RCC 7860 (cell line): ENCODE measurements at regions not wholly inside any gene's neighbourhood (a gene's known extent, or its start where the extent isn't known, plus 50 kb on each side); places are given as distances from the start of the nearest gene placed in this dataset.
"Not testable (repeated sequence)": the region's sequence is repeated elsewhere in the genome, so short reads cannot be mapped to it uniquely, and the experiment has no call there.

Experiments
- DNase-seq: peaks from one replicate; pipeline ENCODE4 v3.0.0-alpha.2; 2015; ENCODE audit warnings: low spot score
- FAIRE-seq: peaks from 2 replicates; lab custom pipeline; 2012; peaks lifted over from hg19 to GRCh38; lab: Jason Lieb, UNC

DNA sequence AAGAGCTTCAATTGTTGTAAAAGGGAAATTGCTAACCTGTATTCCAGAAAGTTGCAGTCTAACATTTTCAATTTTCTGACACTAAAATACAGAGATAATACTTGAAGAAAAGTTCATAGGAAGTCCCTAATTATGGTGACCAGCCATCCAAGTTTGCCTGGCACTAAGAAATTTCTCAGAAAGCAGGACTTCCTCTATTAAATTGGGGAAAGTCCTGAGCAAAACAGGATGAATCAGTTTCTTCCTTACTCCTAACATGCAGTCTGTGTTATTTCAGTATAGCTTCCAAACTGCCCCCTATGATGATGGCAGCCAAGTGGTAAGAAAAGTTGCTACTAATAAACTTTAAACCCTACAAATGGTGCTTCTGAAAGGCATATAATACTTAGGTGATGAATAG is 133.5 kb upstream of the SGO1 start:
- FAIRE-seq (no peak), DNase-seq (no peak)

DNA sequence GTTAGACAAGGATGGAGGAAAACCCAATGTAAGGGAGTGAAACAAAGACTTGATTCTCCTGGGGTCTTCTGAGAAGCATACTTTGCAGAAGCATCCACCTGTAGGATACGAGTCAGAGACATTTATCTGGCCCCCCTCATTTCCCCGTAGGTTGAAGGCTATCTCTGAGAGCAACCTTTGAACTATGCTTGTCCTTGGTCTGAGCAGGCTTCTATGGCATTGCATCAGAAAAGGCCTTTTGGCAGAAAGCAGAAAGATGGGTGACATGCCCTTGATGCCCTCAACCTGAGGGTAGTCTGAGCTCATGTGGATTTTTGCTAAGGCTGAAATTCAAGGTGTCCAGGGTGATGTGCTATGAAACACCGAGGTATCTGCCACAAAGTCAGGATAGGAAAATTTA is 131.6 kb upstream of the SGO1 start:
- no peak for DNase-seq
- no peak for FAIRE-seq

DNA sequence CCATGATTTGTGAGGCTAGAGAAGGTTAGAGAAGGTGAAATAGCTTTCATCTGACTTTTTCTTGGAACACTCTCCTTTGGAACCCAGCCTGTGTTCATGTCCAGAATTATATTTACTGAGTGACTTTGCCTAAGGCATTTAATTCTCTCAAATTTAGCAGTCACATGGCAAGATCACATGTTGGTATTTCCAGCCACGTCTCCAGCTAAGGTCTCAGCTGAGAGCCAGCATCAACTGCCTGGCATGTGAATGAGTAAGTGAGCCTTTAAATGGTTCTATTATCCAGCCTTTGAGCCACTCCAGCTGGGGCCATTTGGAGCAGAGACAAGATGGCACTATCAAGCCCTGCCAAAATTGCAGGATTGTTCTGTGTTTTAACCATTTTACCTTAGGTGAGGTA is 130.2 kb upstream of the SGO1 start:
- no peak for DNase-seq
- FAIRE-seq: no peak

- DNase-seq (no peak), FAIRE-seq (no peak)
These were observed 124.6 kb upstream of the SGO1 start for GRCh38 chr3:20310629-20311028.

DNA sequence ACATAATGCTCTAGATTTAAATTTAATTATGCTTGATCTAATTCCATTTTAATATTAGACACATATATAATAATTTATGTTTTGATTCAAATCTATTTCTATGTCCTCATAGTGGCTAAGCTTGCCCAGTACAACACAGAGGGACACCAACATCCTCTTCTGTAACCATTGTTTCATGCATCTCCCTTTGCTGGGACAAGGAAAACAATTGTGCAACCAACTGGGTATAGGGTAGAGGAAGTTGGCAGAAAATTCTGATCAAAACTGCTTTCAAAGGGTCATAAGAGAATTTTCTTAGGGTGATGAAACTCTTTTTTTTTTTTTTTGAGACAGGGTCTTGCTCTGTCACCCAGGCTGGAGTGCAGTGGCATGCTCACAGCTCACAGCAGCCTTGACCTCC is 121.4 kb upstream of the SGO1 start:
- no peak for DNase-seq
- FAIRE-seq: no peak

- FAIRE-seq (no peak), DNase-seq (no peak)
These were observed 119.6 kb upstream of the SGO1 start for GRCh38 chr3:20305647-20306046.

- FAIRE-seq (no peak), DNase-seq (no peak)
These were observed 116.8 kb upstream of the SGO1 start for GRCh38 chr3:20302766-20303165.

DNA sequence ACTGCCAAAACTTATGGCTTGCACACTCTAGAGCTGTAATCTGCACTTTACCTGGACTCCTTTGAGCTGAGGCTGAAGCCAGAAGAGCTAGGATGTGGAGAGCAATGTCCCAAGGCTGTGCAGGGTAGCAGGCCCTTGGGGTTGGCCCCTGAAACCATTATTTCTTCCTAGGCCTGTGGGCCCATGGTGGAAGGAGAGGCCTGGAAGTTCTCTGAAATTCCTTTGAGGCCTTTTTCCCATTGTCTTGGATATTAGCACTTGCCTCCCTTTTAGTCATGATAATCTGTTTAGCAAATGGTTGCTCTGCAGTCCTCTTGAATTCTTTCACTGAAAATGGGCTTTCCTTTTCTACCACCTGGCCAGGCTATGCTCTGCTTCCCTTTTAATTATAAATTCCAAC is 102.0 kb upstream of the SGO1 start:
- no peak for FAIRE-seq
- DNase-seq: no peak

DNA sequence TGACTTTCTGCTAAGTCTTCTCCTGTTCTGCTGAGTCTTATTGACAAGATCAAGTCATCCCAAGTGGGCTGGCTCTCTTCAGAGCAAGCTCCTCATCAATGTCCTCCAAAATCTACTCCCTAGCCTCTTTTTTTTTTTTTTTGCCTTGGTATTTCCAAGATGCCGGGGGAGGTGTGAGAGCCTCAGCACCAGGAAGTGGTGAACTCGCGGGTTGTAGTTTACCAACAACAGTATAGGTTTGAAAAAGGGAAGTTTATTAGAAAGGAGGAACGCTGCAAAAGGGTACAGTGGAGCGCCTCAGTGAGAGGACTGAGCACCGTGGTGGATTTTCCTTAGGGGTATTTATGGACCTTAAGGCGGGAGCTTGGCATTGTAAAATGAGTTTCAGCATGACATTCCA is 94.3 kb upstream of the SGO1 start:
- no peak for FAIRE-seq

DNA sequence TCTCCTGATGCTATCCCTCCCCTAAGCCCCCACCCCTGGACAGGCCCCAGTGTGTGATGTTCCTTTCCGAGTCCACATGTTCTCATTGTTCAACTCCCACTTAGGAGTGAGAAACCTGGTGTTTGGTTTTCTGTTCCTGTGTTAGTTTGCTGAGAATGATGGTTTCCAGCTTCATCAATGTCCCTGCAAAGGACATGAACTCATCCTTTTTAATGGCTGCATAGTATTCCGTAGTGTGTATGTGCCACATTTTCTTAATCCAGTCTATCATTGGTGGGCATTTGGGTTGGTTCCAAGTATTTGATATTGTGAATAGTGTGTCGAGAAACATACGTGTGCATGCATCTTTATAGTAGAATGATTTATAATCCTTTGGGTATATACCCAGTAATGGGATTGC is 80.0 kb upstream of the SGO1 start:
- not testable (repeated sequence) for DNase-seq, FAIRE-seq

More for the DNA sequence above, 94.3 kb upstream of the SGO1 start:
- no peak for DNase-seq

- DNase-seq (no peak), FAIRE-seq (no peak)
These were observed 79.0 kb upstream of the SGO1 start for GRCh38 chr3:20264900-20265567.

- FAIRE-seq: no peak
These were observed 72.4 kb upstream of the SGO1 start for GRCh38 chr3:20258371-20258770.

GRCh38 chr3:20256144-20256543 is 70.1 kb upstream of the SGO1 start:
- DNase-seq: no peak
- FAIRE-seq: no peak

More at GRCh38 chr3:20258371-20258770, 72.4 kb upstream of the SGO1 start:
- DNase-seq: no peak

- FAIRE-seq (no peak), DNase-seq (no peak)
These were observed 68.5 kb upstream of the SGO1 start for GRCh38 chr3:20254268-20255117.

GRCh38 chr3:20250786-20251185 is 64.8 kb upstream of the SGO1 start:
- FAIRE-seq (no peak), DNase-seq (no peak)

DNA sequence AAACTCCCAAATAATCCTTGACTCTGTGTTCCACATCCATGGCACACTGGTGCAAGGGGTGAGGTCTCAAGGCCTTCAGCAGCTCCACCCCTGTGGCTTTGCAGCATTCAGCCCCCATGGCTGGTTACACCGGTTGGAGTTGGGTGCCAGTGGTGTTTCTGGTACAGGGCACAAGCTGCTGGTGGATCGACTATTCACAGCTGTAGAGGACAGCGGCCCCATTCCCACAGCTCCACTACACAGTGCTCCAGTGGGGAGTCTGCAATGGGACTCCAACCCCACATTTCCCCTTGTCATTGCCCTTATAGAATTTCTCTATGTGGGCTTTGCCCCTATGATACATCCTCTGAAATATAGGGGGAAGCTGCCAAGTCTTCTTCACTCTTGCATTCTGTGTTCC is 64.3 kb upstream of the SGO1 start:
- FAIRE-seq (no peak), DNase-seq (no peak)

GRCh38 chr3:20246662-20247061 is 60.7 kb upstream of the SGO1 start:
- DNase-seq (no peak), FAIRE-seq (no peak)

DNA sequence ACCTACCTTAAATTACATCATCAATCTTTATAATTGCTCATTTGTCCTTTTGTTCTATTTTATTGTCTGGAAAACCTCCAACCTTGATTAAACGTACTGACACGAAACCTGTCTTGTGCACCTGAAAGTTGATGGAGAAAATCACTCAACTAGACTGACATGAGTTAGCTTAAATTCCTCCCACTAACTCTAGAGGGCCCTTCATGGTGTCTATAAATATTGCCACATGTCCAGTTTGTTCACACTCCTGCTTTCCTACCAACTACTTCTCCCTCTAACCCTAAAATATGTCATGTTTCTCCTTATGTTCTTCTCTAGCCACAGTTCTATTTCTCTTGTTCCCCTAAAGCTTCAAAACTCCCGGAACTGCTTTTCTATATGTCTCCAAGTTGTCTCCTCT is 59.8 kb upstream of the SGO1 start:
- DNase-seq (no peak), FAIRE-seq (no peak)

DNA sequence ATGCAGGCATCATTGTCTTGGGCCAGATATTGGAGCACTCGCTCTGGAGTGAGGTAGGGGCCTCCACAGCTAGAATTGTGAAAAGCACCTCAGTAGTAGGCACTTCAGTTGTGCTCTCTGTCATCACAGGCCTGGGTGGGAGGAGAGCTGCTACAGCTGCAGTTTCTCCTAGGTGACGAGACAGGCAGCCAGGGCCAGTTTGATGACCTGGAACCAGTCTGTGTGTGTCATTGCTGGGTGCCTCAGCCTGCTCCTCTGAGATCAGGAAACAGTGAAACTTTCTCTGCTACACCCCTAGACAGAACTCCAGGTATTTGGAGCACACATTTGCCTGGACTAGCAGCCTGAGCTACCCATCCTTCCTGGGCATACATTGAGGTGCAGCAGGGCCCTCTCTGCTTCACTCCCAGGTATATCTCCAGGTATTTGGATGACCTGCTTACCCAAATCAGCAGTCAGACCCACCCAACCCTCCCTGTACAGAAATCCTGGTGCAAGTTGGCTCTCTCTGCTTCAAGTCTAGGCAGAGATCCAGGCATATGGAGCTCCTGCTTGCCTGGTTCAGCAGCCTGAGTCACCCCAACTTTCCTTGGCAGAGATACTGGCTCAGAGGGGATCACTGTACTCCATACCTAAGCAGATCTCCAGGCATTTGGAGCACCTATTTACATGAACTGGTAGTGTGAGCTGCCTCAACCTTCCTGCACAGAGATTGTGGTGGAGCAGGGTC is 54.3 kb upstream of the SGO1 start:
- FAIRE-seq (no peak), DNase-seq (no peak)

DNA sequence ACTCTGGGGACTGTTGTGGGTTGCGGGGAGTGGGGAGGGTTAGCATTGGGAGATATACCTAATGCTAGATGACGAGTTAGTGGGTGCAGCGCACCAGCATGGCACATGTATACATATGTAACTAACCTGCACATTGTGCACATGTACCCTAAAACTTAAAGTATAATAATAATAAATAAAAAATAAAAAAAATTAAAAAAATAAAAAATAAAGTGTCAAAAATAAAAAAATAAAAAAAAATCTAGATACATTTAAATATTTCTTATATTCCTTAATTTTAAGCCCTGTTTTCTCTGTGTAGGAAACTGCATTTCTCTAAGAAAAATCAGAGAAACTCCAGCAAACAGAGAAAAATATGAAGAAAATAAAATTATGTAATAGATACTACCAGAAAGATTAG is 52.2 kb upstream of the SGO1 start:
- FAIRE-seq, DNase-seq: not testable (repeated sequence)

DNA sequence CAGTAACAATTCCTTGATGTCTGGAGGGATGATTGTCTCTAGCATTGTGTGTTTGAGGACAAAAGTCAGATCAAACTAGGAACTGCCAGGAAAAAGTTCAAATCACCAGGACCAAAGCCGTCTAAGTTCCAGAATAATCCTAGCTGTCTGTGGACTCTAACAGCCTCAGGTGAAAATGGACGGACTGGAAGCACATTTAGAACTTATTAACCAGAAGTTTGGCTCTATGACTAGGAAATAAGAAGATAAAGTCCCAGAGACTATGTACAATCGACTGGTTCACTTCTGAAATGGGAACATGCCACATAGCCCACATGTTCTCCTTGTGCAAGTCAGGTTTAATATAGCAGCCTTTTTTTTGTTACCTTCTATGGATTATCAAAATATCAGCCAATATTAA is 50.6 kb upstream of the SGO1 start:
- DNase-seq (no peak), FAIRE-seq (no peak)
